GM19467 (cell line): ENCODE measurements at regions not wholly inside any gene's neighbourhood (a gene's known extent, or its start where the extent isn't known, plus 50 kb on each side); places are given as distances from the start of the nearest gene placed in this dataset.
"Not testable (repeated sequence)": the region's sequence is repeated elsewhere in the genome, so short reads cannot be mapped to it uniquely, and the experiment has no call there.

Source experiments
- ATAC-seq: cut with Tn5 transposase; IDR thresholded peaks from one replicate; pipeline ENCODE4 v1.9.1; 2021; ENCODE audit warnings: mild to moderate bottlenecking, moderate library complexity; ENCODE audit not compliant: unreplicated experiment

GRCh38 chr11:24400059-24400665 is 96.7 kb upstream of the LUZP2 start:
- no peak for ATAC-seq

- ATAC-seq, result no peak
Measured at GRCh38 chr11:24406389-24406788, 90.5 kb upstream of the LUZP2 start.

GRCh38 chr11:24406980-24407379 is 89.9 kb upstream of the LUZP2 start:
- ATAC-seq, result no peak

- no peak for ATAC-seq
Measured at GRCh38 chr11:24407733-24408132, 89.1 kb upstream of the LUZP2 start.

GRCh38 chr11:24408202-24408601 is 88.7 kb upstream of the LUZP2 start:
- no peak for ATAC-seq

GRCh38 chr11:24411791-24412190 is 85.1 kb upstream of the LUZP2 start:
- no peak for ATAC-seq

- no peak for ATAC-seq
Measured at GRCh38 chr11:24412722-24413121, 84.1 kb upstream of the LUZP2 start.

- no peak for ATAC-seq
Measured at GRCh38 chr11:24413391-24413790, 83.5 kb upstream of the LUZP2 start.

GRCh38 chr11:24415955-24416636 is 80.8 kb upstream of the LUZP2 start:
- not testable (repeated sequence) for ATAC-seq

GRCh38 chr11:24421766-24422165 is 75.1 kb upstream of the LUZP2 start:
- ATAC-seq, result no peak

GRCh38 chr11:24422376-24422775 is 74.5 kb upstream of the LUZP2 start:
- ATAC-seq, result no peak

GRCh38 chr11:24437123-24437522 is 59.7 kb upstream of the LUZP2 start:
- no peak for ATAC-seq
